ENCODE measurements at regions not wholly inside any gene's neighbourhood (a gene's known extent, or its start where the extent isn't known, plus 50 kb on each side); places are given as distances from the start of the nearest gene placed in this dataset.
"Not testable (repeated sequence)": the region's sequence is repeated elsewhere in the genome, so short reads cannot be mapped to it uniquely, and the experiment has no call there.

DNA sequence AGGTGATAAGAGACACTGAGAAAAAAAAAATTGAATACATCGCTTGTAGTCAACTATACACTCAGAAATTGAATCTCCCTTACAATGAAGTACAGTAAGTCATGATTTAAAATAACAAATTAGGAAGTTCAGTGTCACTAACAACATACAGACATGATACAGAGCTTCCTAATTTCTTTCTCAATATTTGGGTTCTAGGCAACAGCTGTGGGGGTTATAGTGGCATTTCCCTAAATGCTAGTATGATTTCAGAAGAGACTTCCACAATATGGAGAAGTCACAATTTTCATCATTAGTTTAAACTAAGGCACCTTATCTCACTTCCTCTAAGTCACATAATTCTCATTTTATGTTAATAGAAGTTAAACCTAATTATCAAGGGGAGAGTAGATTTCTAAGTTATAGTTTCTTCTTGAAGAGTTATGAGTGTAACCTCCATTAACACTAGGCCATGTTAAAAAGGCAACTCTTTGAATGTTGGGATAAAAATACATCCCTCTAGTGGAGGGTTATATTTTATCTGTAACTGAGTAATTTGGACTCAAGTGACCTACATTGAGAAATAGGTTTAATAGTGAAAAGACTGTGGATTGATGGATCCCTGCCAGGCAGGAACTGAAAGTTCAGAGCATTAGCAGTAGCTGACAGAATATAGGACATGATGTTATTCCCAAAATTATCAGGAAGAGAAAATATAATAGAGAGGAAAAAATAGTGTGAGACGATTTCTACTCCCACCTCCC, 286.0 kb upstream of the SUCLG2 start:
- DNase-seq, result no peak
- CTCF ChIA-PET, result interaction anchor here (0.6 to 0.7 kb wide), 2 partner anchors 614 to 856 kb away, joined by 3 read pairs; no protein-coding TSS in a partner anchor
- H3K4me1 Mint-ChIP-seq, result peaks cover 18% of the 10 kb centered on the region
- no peaks in the 10 kb centered on the region for H3K27me3 Mint-ChIP-seq
- H3K36me3 Mint-ChIP-seq, result no peaks in the 10 kb centered on the region
- no peak overlapping the region for H3K4me3 Mint-ChIP-seq
- peaks cover 9% of the 10 kb centered on the region for H3K9me3 Mint-ChIP-seq
- no peak overlapping the region for H3K27ac Mint-ChIP-seq

GRCh38 chr3:67937498-67938118, 283.2 kb upstream of the SUCLG2 start:
- CTCF ChIA-PET, result no interaction called here
- peaks cover 7% of the 10 kb centered on the region for H3K9me3 Mint-ChIP-seq
- H3K4me1 Mint-ChIP-seq, result peaks cover 18% of the 10 kb centered on the region
- H3K27ac Mint-ChIP-seq, result no peak overlapping the region
- DNase-seq, result no peak
- no peaks in the 10 kb centered on the region for H3K36me3 Mint-ChIP-seq
- H3K4me3 Mint-ChIP-seq, result no peak overlapping the region
- H3K27me3 Mint-ChIP-seq, result no peaks in the 10 kb centered on the region

DNA sequence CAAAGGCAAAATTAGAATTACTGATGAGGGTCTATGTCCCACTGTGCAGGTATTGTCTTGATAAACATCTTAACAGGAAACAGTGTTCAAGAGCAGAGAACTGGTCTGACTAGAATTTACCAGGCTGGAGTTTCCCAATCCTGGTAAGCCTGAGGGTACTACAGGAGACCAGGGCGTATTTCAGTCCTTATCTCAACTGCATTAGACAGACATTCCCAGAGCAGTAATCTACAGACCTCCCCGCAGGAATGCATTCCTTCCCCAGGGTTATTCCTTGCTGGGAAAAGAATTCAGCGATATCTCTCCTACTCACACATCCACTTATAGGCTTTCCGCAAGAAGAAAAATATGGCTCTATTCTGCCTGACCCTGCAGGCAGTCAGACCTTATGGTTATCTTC, 276.0 kb upstream of the SUCLG2 start:
- H3K9me3 Mint-ChIP-seq, DNase-seq, H3K4me1 Mint-ChIP-seq, CTCF ChIA-PET, H3K36me3 Mint-ChIP-seq, H3K4me3 Mint-ChIP-seq, H3K27me3 Mint-ChIP-seq, H3K27ac Mint-ChIP-seq: not testable (repeated sequence)

DNA sequence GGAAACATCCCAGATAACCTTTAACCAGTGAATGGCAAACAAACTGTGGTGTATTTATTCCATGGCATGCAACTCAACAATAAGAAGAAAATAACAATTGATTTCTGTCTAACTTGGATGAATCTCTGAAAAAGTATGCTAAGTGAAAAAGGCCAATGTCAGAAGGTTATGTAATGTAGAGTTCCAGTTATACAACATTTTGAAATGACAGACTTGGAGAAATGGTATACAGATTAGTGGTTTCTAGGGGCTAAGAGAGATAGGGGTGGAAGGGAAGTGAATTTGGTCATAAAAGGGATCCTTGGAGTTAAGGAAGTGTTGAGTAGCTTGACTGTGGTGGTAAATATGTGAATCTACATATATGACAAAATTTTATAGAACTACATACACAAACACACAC, 269.4 kb upstream of the SUCLG2 start:
- no peaks in the 10 kb centered on the region for H3K27me3 Mint-ChIP-seq
- no peaks in the 10 kb centered on the region for H3K4me1 Mint-ChIP-seq
- H3K27ac Mint-ChIP-seq, result no peak overlapping the region
- no peak overlapping the region for H3K4me3 Mint-ChIP-seq
- no peak for DNase-seq
- no peaks in the 10 kb centered on the region for H3K36me3 Mint-ChIP-seq
- peaks cover 2% of the 10 kb centered on the region for H3K9me3 Mint-ChIP-seq
- CTCF ChIA-PET, result no interaction called here

DNA sequence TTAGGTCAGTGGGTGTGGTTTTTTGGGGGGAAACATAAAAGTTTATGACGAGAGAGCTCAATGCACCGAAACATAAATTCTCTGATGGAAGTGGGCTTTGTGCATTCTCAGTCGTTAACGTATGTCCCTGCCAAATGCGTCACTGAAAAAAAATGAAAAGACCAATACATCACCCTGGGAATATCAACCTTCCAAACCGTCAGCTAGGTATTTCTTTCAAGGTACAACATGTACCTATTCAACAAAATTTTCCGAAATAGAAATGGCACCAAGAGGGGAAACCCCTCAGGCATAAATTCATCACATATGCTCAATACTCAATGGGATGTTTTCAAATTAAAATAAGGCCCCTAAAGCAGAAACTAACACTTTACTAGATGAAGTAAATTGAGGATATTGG, 266.6 kb upstream of the SUCLG2 start:
- no peaks in the 10 kb centered on the region for H3K4me1 Mint-ChIP-seq

DNA sequence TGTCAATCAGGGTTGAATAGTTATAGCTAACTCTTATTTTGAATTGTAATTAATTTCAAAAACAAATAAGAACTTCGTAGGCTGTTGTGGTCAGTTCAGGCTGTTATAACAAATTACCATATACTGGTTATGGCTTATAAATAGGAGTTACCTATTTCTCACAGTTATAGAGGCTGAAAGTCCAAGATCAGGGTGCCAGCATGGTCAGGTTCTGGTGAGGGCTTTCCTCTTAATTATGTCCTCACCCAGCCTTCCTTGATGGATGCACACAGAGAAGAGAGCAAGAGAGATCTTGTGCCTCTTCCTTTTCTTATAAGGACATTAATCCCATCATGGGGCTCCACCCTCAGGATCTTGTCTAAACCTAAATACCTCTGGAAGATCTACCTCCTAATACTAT, 265.9 kb upstream of the SUCLG2 start:
- H3K27ac Mint-ChIP-seq, result no peak overlapping the region
- H3K9me3 Mint-ChIP-seq, result peaks cover 2% of the 10 kb centered on the region
- H3K4me1 Mint-ChIP-seq, result no peaks in the 10 kb centered on the region
- CTCF ChIA-PET, result no interaction called here
- H3K4me3 Mint-ChIP-seq, result no peak overlapping the region
- no peaks in the 10 kb centered on the region for H3K27me3 Mint-ChIP-seq
- DNase-seq, result no peak
- no peaks in the 10 kb centered on the region for H3K36me3 Mint-ChIP-seq

More for the DNA sequence above, 266.6 kb upstream of the SUCLG2 start:
- Mint-ChIP-seq H3K36me3 (no peaks in the 10 kb centered on the region), H3K27ac (no peak overlapping the region), H3K9me3 (peaks cover 2% of the 10 kb centered on the region), H3K27me3 (no peaks in the 10 kb centered on the region), H3K4me3 (no peak overlapping the region)
- CTCF ChIA-PET, result no interaction called here
- DNase-seq, result no peak

- Mint-ChIP-seq H3K4me1 (no peaks in the 10 kb centered on the region), H3K4me3 (no peak overlapping the region), H3K27me3 (no peaks in the 10 kb centered on the region), H3K36me3 (no peaks in the 10 kb centered on the region), H3K27ac (no peak overlapping the region), H3K9me3 (no peaks in the 10 kb centered on the region)
- DNase-seq, result no peak
- CTCF ChIA-PET, result no interaction called here
Measured at GRCh38 chr3:67916353-67916752, 261.9 kb upstream of the SUCLG2 start.

- H3K36me3 Mint-ChIP-seq, result no peaks in the 10 kb centered on the region
- peaks cover 2% of the 10 kb centered on the region for H3K9me3 Mint-ChIP-seq
- peaks cover 9% of the 10 kb centered on the region for H3K27me3 Mint-ChIP-seq
- H3K4me3 Mint-ChIP-seq, result no peak overlapping the region
- peaks cover 18% of the 10 kb centered on the region for H3K4me1 Mint-ChIP-seq
- H3K27ac Mint-ChIP-seq, result no peak overlapping the region
- CTCF ChIA-PET, result no interaction called here
- DNase-seq, result no peak
Measured at GRCh38 chr3:67907735-67908134, 253.3 kb upstream of the SUCLG2 start.

GRCh38 chr3:67906261-67906660, 251.8 kb upstream of the SUCLG2 start:
- H3K27ac Mint-ChIP-seq, result no peak overlapping the region

DNA sequence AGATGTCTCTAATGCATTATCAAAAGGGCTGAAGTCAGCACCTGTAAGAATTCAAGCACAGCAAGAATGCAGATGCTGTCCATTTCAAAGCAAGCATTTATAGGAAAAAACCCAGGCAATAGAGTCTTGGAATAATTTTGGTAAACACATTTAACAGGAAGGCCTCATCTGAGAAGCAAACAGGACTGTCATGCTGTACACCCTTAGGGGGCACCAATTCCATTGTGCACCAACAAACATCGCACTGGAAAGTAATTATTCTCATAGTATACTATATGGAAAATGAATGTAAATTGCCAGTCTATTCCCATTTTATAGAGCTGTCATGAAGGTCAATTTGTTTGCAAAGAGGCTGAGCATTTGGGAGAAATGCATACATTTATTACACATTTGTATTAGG, 247.3 kb upstream of the SUCLG2 start:
- H3K27me3 Mint-ChIP-seq, result no peaks in the 10 kb centered on the region

More at GRCh38 chr3:67906261-67906660, 251.8 kb upstream of the SUCLG2 start:
- peaks cover 9% of the 10 kb centered on the region for H3K27me3 Mint-ChIP-seq
- H3K4me1 Mint-ChIP-seq, result peaks cover 18% of the 10 kb centered on the region
- H3K36me3 Mint-ChIP-seq, result no peaks in the 10 kb centered on the region
- no peak overlapping the region for H3K4me3 Mint-ChIP-seq
- CTCF ChIA-PET, result no interaction called here
- DNase-seq, result no peak
- H3K9me3 Mint-ChIP-seq, result peaks cover 2% of the 10 kb centered on the region

GRCh38 chr3:67898916-67899315, 244.5 kb upstream of the SUCLG2 start:
- no peak for DNase-seq
- CTCF ChIA-PET, result no interaction called here

More for the DNA sequence above, 247.3 kb upstream of the SUCLG2 start:
- no peak overlapping the region for H3K4me3 Mint-ChIP-seq
- DNase-seq, result peak; percentile 22
- no peaks in the 10 kb centered on the region for H3K36me3 Mint-ChIP-seq
- CTCF ChIA-PET, result no interaction called here
- H3K4me1 Mint-ChIP-seq, result peaks cover 12% of the 10 kb centered on the region
- no peak overlapping the region for H3K27ac Mint-ChIP-seq
- no peaks in the 10 kb centered on the region for H3K9me3 Mint-ChIP-seq

DNA sequence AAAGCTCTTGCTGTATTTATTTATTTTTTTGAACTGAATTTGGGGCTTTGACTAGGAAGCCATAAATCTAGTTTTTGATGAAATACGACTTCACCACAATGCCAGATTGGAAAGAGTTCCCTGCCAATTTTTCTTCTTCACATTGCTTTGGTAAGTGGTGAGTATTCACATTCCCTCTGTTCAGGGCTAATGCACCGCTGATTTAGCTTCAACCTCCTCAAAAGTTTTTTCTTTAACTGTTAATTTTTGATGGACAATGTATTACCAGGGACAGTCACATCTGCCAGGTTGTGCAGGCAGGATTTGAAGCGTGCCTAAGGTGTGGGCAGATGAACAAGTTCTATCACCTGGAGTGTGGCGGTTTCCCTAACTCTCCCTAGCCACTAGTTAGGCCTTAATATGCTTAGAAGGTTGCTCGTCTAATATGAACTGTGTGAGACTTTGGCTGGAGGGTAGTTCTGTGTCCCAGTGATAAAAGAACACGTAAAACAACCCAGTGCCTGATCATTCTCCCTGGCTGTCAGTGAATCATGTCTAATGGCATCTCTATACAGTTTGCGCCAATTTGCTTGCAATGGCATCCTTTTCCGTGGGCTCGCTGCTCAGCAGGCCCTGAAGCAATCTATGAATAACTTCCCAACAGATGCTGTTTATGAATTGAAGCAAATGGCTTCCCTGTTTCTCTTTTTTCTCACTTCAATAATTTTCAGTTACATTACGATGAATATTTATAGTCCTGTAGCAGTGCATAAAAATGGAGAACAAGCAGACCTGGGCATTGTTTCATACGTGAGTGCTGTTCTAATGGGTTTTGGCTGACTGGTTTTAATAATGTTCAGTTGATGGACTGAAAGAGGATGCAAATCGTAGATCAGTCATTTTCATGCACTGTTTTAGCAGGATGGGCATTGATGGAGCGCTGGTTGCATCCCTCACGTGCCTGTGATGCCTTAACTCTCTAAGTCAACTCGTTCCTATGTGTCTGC, 243.2 kb upstream of the SUCLG2 start:
- DNase-seq, result no peak
- CTCF ChIA-PET, result no interaction called here
- Mint-ChIP-seq H3K27me3 (no peaks in the 10 kb centered on the region), H3K27ac (no peak overlapping the region), H3K4me1 (no peaks in the 10 kb centered on the region), H3K9me3 (no peaks in the 10 kb centered on the region), H3K4me3 (no peak overlapping the region), H3K36me3 (no peaks in the 10 kb centered on the region)

More at GRCh38 chr3:67898916-67899315, 244.5 kb upstream of the SUCLG2 start:
- no peak overlapping the region for H3K27ac Mint-ChIP-seq
- H3K9me3 Mint-ChIP-seq, result no peaks in the 10 kb centered on the region
- no peaks in the 10 kb centered on the region for H3K36me3 Mint-ChIP-seq
- no peaks in the 10 kb centered on the region for H3K27me3 Mint-ChIP-seq
- no peak overlapping the region for H3K4me3 Mint-ChIP-seq
- no peaks in the 10 kb centered on the region for H3K4me1 Mint-ChIP-seq

GRCh38 chr3:67896130-67896529, 241.7 kb upstream of the SUCLG2 start:
- H3K27ac Mint-ChIP-seq, result no peak overlapping the region
- no peaks in the 10 kb centered on the region for H3K27me3 Mint-ChIP-seq
- H3K9me3 Mint-ChIP-seq, result peaks cover 3% of the 10 kb centered on the region
- CTCF ChIA-PET, result no interaction called here
- no peaks in the 10 kb centered on the region for H3K36me3 Mint-ChIP-seq
- H3K4me1 Mint-ChIP-seq, result no peaks in the 10 kb centered on the region
- no peak for DNase-seq
- no peak overlapping the region for H3K4me3 Mint-ChIP-seq

DNA sequence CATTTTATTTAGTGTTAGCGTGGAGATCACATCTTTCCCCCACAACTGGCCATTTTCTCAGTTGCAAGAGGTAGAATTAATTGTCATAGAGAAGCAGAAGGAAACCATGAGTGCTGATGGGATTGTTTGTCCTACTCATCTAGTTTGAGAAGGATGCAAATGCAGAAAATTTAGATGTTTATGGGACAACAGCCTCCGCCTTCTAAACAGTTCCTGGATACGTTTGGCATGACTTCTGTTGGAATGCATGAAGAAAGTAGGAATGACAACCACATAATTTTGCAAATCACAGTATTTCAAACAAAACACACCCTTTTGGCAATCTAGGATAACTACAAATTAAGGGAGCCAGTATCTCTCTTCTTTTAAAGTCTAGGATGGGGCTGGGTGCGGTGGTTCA, 240.1 kb upstream of the SUCLG2 start:
- Mint-ChIP-seq H3K27ac (no peak overlapping the region), H3K4me1 (no peaks in the 10 kb centered on the region), H3K27me3 (no peaks in the 10 kb centered on the region), H3K4me3 (no peak overlapping the region), H3K36me3 (no peaks in the 10 kb centered on the region), H3K9me3 (peaks cover 9% of the 10 kb centered on the region)
- CTCF ChIA-PET, result no interaction called here
- no peak for DNase-seq
